ENCODE measurements at regions not wholly inside any gene's neighbourhood (a gene's known extent, or its start where the extent isn't known, plus 50 kb on each side); places are given as distances from the start of the nearest gene placed in this dataset.

GRCh38 chr1:215484171-215484939 is 82.7 kb upstream of the KCTD3 start:
- TF ChIP-seq CTCF (IDR thresholded peaks at IDR 0.05) (no peak), POLR2A (IDR thresholded peaks at IDR 0.05) (no peak)

Measured in adrenal gland (tissue), 5 donors.